H9 (cell line): ENCODE measurements at regions not wholly inside any gene's neighbourhood (a gene's known extent, or its start where the extent isn't known, plus 50 kb on each side); places are given as distances from the start of the nearest gene placed in this dataset.

ENCODE experiments used
- DNase-seq: peaks from one replicate; pipeline ENCODE4 v3.0.0-alpha.2; 2017
- H2AFZ ChIP-seq: one replicate; pipeline ENCODE4 v1.6.1; 2013; ENCODE audit warnings: mild to moderate bottlenecking, low read length, control low read depth, moderate library complexity
- H2AK5ac ChIP-seq: 2 replicates; pipeline ENCODE4 v1.6.1; 2013; ENCODE audit warnings: low read length, control low read depth, mixed read lengths; ENCODE audit not compliant: insufficient read length
- H2BK120ac ChIP-seq: one replicate; pipeline ENCODE4 v1.6.1; 2013; ENCODE audit warnings: low read depth, mild to moderate bottlenecking, low read length, control low read depth, inconsistent platforms; ENCODE audit not compliant: poor library complexity, severe bottlenecking
- H2BK12ac ChIP-seq: 2 replicates; pipeline ENCODE4 v1.6.1; 2013; ENCODE audit warnings: low read length, control low read depth, mixed read lengths, low read depth; ENCODE audit not compliant: insufficient read length
- H2BK15ac ChIP-seq: 2 replicates; pipeline ENCODE4 v1.6.1; 2013; ENCODE audit warnings: low read depth, low read length, control low read depth
- H2BK20ac ChIP-seq: one replicate; pipeline ENCODE4 v1.6.1; 2013; ENCODE audit warnings: low read depth, mild to moderate bottlenecking, low read length, control low read depth, inconsistent platforms; ENCODE audit not compliant: poor library complexity, severe bottlenecking
- H2BK5ac ChIP-seq: 2 replicates; pipeline ENCODE4 v1.6.1; 2013; ENCODE audit warnings: low read length, control low read depth, mixed read lengths; ENCODE audit not compliant: insufficient read length
- H3K14ac ChIP-seq: 2 replicates; pipeline ENCODE4 v1.6.1; 2013; ENCODE audit warnings: low read length, control low read depth; ENCODE audit not compliant: insufficient read depth
- H3K18ac ChIP-seq: 2 replicates; pipeline ENCODE4 v1.6.1; 2013; ENCODE audit warnings: low read depth, mild to moderate bottlenecking, mixed read lengths, low read length, control low read depth; ENCODE audit not compliant: insufficient read length
- H3K23ac ChIP-seq: 2 replicates; pipeline ENCODE4 v1.6.1; 2013; ENCODE audit warnings: low read length, control low read depth, mixed read lengths, low read depth; ENCODE audit not compliant: insufficient read length
- H3K23me2 ChIP-seq: 2 replicates; pipeline ENCODE4 v1.6.1; 2013; ENCODE audit warnings: low read depth, mild to moderate bottlenecking, mixed read lengths, low read length, control low read depth; ENCODE audit not compliant: insufficient read length, poor library complexity, severe bottlenecking
- H3K27ac ChIP-seq: 2 replicates; pipeline ENCODE4 v1.5.1; 2013; ENCODE audit warnings: low read length, control low read depth, mixed read lengths, low read depth; ENCODE audit not compliant: insufficient read length
- H3K27me3 ChIP-seq: 2 replicates; pipeline ENCODE4 v1.6.1; 2013; ENCODE audit warnings: low read length, control low read depth, inconsistent platforms; ENCODE audit not compliant: insufficient read depth
- H3K4ac ChIP-seq: 2 replicates; pipeline ENCODE4 v1.6.1; 2013; ENCODE audit warnings: low read depth, mild to moderate bottlenecking, control low read depth, inconsistent platforms, low read length, moderate library complexity
- H3K4me1 ChIP-seq: 2 replicates; pipeline ENCODE4 v1.6.1; 2013; ENCODE audit warnings: low read length, control low read depth, inconsistent platforms; ENCODE audit not compliant: insufficient read depth
- H3K4me2 ChIP-seq: 2 replicates; pipeline ENCODE4 v1.6.1; 2013; ENCODE audit warnings: low read length, control low read depth, mixed read lengths; ENCODE audit not compliant: insufficient read length, insufficient read depth
- H3K56ac ChIP-seq: 2 replicates; pipeline ENCODE4 v1.6.1; 2013; ENCODE audit warnings: low read depth, mild to moderate bottlenecking, mixed read lengths, low read length, control low read depth; ENCODE audit not compliant: insufficient read length
- H3K79me1 ChIP-seq: 2 replicates; pipeline ENCODE4 v1.6.1; 2013; ENCODE audit warnings: low read depth, mild to moderate bottlenecking, moderate library complexity, low read length, control low read depth, inconsistent platforms; ENCODE audit not compliant: insufficient read depth, poor library complexity, severe bottlenecking
- H3K79me2 ChIP-seq: 2 replicates; pipeline ENCODE4 v1.6.1; 2013; ENCODE audit warnings: low read length, control low read depth, inconsistent platforms; ENCODE audit not compliant: insufficient read depth
- H3K9ac ChIP-seq: 2 replicates; pipeline ENCODE4 v1.6.1; 2013; ENCODE audit warnings: low read length, control low read depth, mixed read lengths; ENCODE audit not compliant: insufficient read length; ENCODE audit errors: extremely low read depth
- H3K9me3 ChIP-seq: one replicate; pipeline ENCODE4 v1.6.1; 2013; ENCODE audit warnings: low read depth, low read length, inconsistent platforms; ENCODE audit not compliant: control insufficient read depth
- H3T11ph ChIP-seq: one replicate; pipeline ENCODE4 v1.6.1; 2013; ENCODE audit warnings: mild to moderate bottlenecking, low read length, control low read depth, inconsistent platforms
- H4K20me1 ChIP-seq: one replicate; pipeline ENCODE4 v1.6.1; 2013; ENCODE audit not compliant: control insufficient read depth, insufficient read length, insufficient read depth
- H4K5ac ChIP-seq: 2 replicates; pipeline ENCODE4 v1.6.1; 2013; ENCODE audit warnings: low read depth, mild to moderate bottlenecking, mixed read lengths, low read length, control low read depth; ENCODE audit not compliant: insufficient read length
- H4K8ac ChIP-seq: replicated peaks from 2 replicates; pipeline ENCODE4 v1.6.1; 2013; ENCODE audit warnings: low read length, control low read depth, mixed read lengths, low read depth; ENCODE audit not compliant: insufficient read length
- H4K91ac ChIP-seq: 2 replicates; pipeline ENCODE4 v1.6.1; 2013; ENCODE audit warnings: low read depth, mild to moderate bottlenecking, moderate library complexity, mixed read lengths, low read length, control low read depth; ENCODE audit not compliant: insufficient read length
- H3K27ac Mint-ChIP-seq, 3 experiments: 2 replicates in 2 of 3; 3 replicates in 1 of 3; pipeline ENCODE4 v1.8.0; 2020 to 2021; ENCODE audit warnings: mixed read lengths in 3 of 3, mild to moderate bottlenecking in 1 of 3, moderate library complexity in 1 of 3
- H3K27me3 Mint-ChIP-seq: 2 replicates; pipeline ENCODE4 v1.8.0; 2021; ENCODE audit warnings: low read depth, mild to moderate bottlenecking, moderate library complexity, mixed read lengths
- H3K36me3 Mint-ChIP-seq, 3 experiments: 2 replicates in 2 of 3; 3 replicates in 1 of 3; pipeline ENCODE4 v1.8.0; 2020 to 2021; ENCODE audit warnings: low read depth in 3 of 3, mixed read lengths in 3 of 3; ENCODE audit not compliant: insufficient read depth in 1 of 3
- H3K4me1 Mint-ChIP-seq, 2 experiments: 2 replicates each; pipeline ENCODE4 v1.8.0; 2020; ENCODE audit warnings: mixed read lengths in 2 of 2
- H3K4me3 Mint-ChIP-seq, 2 experiments: 2 replicates in 1 of 2; 3 replicates in 1 of 2; pipeline ENCODE4 v1.8.0; 2020 to 2021; ENCODE audit warnings: mild to moderate bottlenecking in 2 of 2, mixed read lengths in 2 of 2, moderate library complexity in 1 of 2
- H3K9me3 Mint-ChIP-seq, 2 experiments: 2 replicates in 1 of 2; 3 replicates in 1 of 2; pipeline ENCODE4 v1.8.0; 2020; ENCODE audit warnings: mild to moderate bottlenecking in 2 of 2, mixed read lengths in 2 of 2, moderate library complexity in 1 of 2
- CTCF ChIP-seq: fragments of 200-600 bp; sonication (generic); conservative IDR thresholded peaks from 3 replicates; pipeline ENCODE4 v1.8.0; 2021; ENCODE audit warnings: antibody characterized with exemption, mild to moderate bottlenecking
- WGBS: extraction: QIAGEN DNeasy Blood & Tissue Kit; methylation state at CpG from one replicate; pipeline ENCODE4 v1.1.7; 2013; ENCODE audit warnings: missing lambda C conversion rate, low lambda C conversion rate, mixed read lengths; ENCODE audit not compliant: insufficient read length; ENCODE audit errors: extremely low coverage; 5-methylcytosine and 5-hydroxymethylcytosine counted together

DNA sequence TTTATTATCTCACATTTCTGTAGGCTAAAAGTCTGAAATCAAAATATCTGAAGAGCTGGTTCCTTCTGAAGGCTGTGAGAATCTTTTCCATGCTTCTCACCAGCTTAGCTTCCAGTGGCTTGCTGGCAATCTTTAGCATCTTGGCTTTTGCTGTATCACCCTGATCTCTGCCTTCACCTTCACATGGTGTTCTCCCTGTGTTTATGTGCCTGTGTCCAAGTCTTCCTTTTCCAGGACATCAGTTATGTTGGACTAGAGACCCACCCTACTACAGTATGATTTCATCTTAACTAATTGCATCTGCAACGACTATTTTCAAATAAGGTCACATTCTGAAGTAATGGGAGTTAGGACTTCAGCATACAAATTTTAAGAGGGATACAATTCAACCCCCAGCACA, 772.3 kb upstream of the ADAMTS5 start:
- Histone ChIP-seq H3T11ph (no peak overlapping the region), H3K27me3 (no peaks in the 10 kb centered on the region; the same call in 1 of the 2 replicates), H3K79me1 (no peaks in the 10 kb centered on the region), H4K91ac (no peak overlapping the region), H3K9ac (no peak overlapping the region), H3K18ac (no peak overlapping the region), H2BK5ac (no peak overlapping the region), H3K56ac (no peak overlapping the region), H3K23me2 (no peaks in the 10 kb centered on the region), H4K20me1 (no peaks in the 10 kb centered on the region), H3K27ac (no peak overlapping the region), H2BK20ac (no peak overlapping the region), H4K5ac (no peak overlapping the region), H3K4me1 (no peaks in the 10 kb centered on the region), H3K4ac (no peak overlapping the region), H2AFZ (no peak overlapping the region), H3K23ac (no peak overlapping the region), H2BK12ac (no peak overlapping the region), H4K8ac (no peak overlapping the region), H3K14ac (no peak overlapping the region), H2BK15ac (no peak overlapping the region), H2BK120ac (no peak overlapping the region), H2AK5ac (no peak overlapping the region), H3K9me3 (no peaks in the 10 kb centered on the region), H3K79me2 (no peaks in the 10 kb centered on the region), H3K4me2 (no peak overlapping the region)
- no peak for DNase-seq
- H3K27me3 Mint-ChIP-seq = no peaks in the 10 kb centered on the region; the same call in 1 of the 2 replicates
- TF ChIP-seq CTCF = no peak
- H3K4me1 Mint-ChIP-seq = peaks cover 5% of the 10 kb centered on the region in 2 experiments; a peak in 3 of 4 replicates
- no CpG with 5 or more reads among the region's 1 CpG for WGBS
- peaks cover 3 to 11% of the 10 kb centered on the region in 2 experiments for H3K9me3 Mint-ChIP-seq
- no peak overlapping the region for H3K4me3 Mint-ChIP-seq
- peaks cover 0 to 5% (median 4%) of the 10 kb centered on the region in 3 experiments; a peak in 5 of 7 replicates for H3K36me3 Mint-ChIP-seq
- no peak overlapping the region for H3K27ac Mint-ChIP-seq
